ENCODE measurements at regions not wholly inside any gene's neighbourhood (a gene's known extent, or its start where the extent isn't known, plus 50 kb on each side); places are given as distances from the start of the nearest gene placed in this dataset.

GRCh38 chr18:46273861-46274260, 169.7 kb downstream of the HAUS1 start:
- no peak for TF ChIP-seq ARNTL (CRISPR knock-in tag; IDR thresholded peaks at IDR 0.05; ENCODE audit: borderline replicate concordance, low read depth)
- no peak for TF ChIP-seq PPARA (CRISPR knock-in tag; IDR thresholded peaks at IDR 0.05; ENCODE audit: borderline replicate concordance)
- TF ChIP-seq ISL1 (CRISPR knock-in tag; IDR thresholded peaks at IDR 0.05) = no peak
- no peak for TF ChIP-seq ESRRG (CRISPR knock-in tag; IDR thresholded peaks at IDR 0.05)
- no peak for TF ChIP-seq GLIS3 (CRISPR knock-in tag; IDR thresholded peaks at IDR 0.05)
- TF ChIP-seq PATZ1 (CRISPR knock-in tag; IDR thresholded peaks at IDR 0.05; ENCODE audit: borderline replicate concordance) = no peak
- TF ChIP-seq TSHZ2 (CRISPR knock-in tag; IDR thresholded peaks at IDR 0.05) = no peak
- TF ChIP-seq POU6F1 (CRISPR knock-in tag; IDR thresholded peaks at IDR 0.05; ENCODE audit: borderline replicate concordance, low read depth) = no peak
- TF ChIP-seq CREB5 (CRISPR knock-in tag; IDR thresholded peaks at IDR 0.05; ENCODE audit: low read depth) = no peak

Data from SK-N-SH treated with all-trans-retinoic acid at 6 μM for 48 hours (cell line).